Upper lobe of right lung (tissue), 1 donor: ENCODE measurements at regions not wholly inside any gene's neighbourhood (a gene's known extent, or its start where the extent isn't known, plus 50 kb on each side); places are given as distances from the start of the nearest gene placed in this dataset.

ENCODE experiments used
- ATAC-seq: fragments of 200-7000 bp; cut with Tn5 transposase; one replicate; pipeline ENCODE4 v1.9.1; 2020; ENCODE audit warnings: mild to moderate bottlenecking, moderate library complexity
- DNase-seq: peaks from one replicate; pipeline ENCODE4 v3.0.0-alpha.2; 2020
- H3K27ac ChIP-seq: fragments of 200-600 bp; one replicate; pipeline ENCODE4 v1.8.0; 2022
- H3K27me3 ChIP-seq: fragments of 200-600 bp; one replicate; pipeline ENCODE4 v1.8.0; 2022; ENCODE audit warnings: mild to moderate bottlenecking
- H3K36me3 ChIP-seq: fragments of 200-600 bp; one replicate; pipeline ENCODE4 v1.8.0; 2022
- H3K4me1 ChIP-seq: fragments of 200-600 bp; one replicate; pipeline ENCODE4 v1.8.0; 2022
- H3K4me3 ChIP-seq: fragments of 200-600 bp; one replicate; pipeline ENCODE4 v1.8.0; 2022; ENCODE audit warnings: mild to moderate bottlenecking
- H3K9me3 ChIP-seq: fragments of 200-600 bp; one replicate; pipeline ENCODE4 v1.8.0; 2022
- CTCF ChIP-seq: fragments of 200-600 bp; IDR thresholded peaks from one replicate; pipeline ENCODE4 v1.8.0; 2022; ENCODE audit warnings: antibody characterized with exemption
- intact Hi-C: fragments of 100-400 bp; cut with DNase I; formaldehyde crosslinking; loops from one replicate; pipeline ENCODE4 v1.11.0; 2022
- donor health status: DM: no; HTN: yes; CAD: no; lungs with severe emphysema.

DNA sequence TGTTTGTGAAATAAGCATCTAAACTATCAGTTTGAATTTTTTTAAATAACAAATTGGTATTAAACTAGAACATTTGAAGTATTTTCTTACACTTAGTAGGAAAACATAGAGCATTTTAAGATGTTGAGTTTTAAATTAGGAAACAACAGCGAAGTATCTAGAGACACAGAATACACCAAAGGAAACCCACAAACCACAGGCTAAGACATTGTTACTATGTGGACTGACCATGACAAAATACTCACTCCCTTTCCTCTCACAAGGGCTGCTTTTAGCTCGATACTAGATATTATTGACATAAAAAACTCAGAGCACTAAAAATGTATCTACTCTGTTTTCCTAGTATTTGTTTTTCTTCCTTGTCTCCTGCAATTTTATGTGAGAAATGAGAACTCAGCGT, 266.0 kb upstream of the CITED2 start:
- Histone ChIP-seq H3K9me3 (no peaks in the 10 kb centered on the region), H3K27me3 (no peaks in the 10 kb centered on the region), H3K27ac (no peak overlapping the region), H3K4me3 (no peak overlapping the region), H3K36me3 (no peaks in the 10 kb centered on the region), H3K4me1 (no peaks in the 10 kb centered on the region)
- ATAC-seq (peak; percentile 61), DNase-seq (no peak)
- TF ChIP-seq CTCF, result no peak
- intact Hi-C loops, result no loop called here

DNA sequence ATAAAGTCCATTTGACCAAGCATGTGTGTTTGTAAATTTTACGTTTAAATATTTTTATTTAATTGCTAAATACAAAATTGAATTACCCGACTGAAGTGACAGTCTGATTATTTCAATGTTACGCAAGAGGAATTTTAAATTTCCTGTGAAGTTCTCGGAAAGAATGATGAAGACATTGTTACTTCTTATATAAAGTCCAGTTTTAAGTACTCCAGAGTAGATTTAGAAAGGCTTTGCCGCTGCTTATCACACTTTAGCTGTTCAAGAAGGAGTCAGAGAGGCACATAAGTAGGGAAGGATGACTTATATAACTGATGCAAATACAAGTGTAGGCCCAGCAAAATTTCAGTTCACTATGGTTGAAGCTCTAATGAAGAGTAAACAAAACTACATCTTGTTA, 265.1 kb upstream of the CITED2 start:
- Histone ChIP-seq H3K27me3 (no peaks in the 10 kb centered on the region), H3K4me1 (no peaks in the 10 kb centered on the region), H3K27ac (no peak overlapping the region), H3K4me3 (no peak overlapping the region), H3K36me3 (no peaks in the 10 kb centered on the region), H3K9me3 (no peaks in the 10 kb centered on the region)
- DNase-seq (no peak), ATAC-seq (peak; percentile 72)
- no peak for TF ChIP-seq CTCF
- intact Hi-C loops, result no loop called here

GRCh38 chr6:139638179-139638941, 263.9 kb upstream of the CITED2 start:
- ATAC-seq (peak; percentile 20), DNase-seq (no peak)
- no peaks in the 10 kb centered on the region for H3K4me1 ChIP-seq
- H3K4me3 ChIP-seq, result no peak overlapping the region
- no peaks in the 10 kb centered on the region for H3K36me3 ChIP-seq
- intact Hi-C loops, result no loop called here
- no peak overlapping the region for H3K27ac ChIP-seq
- no peaks in the 10 kb centered on the region for H3K27me3 ChIP-seq
- H3K9me3 ChIP-seq, result no peaks in the 10 kb centered on the region
- no peak for TF ChIP-seq CTCF

DNA sequence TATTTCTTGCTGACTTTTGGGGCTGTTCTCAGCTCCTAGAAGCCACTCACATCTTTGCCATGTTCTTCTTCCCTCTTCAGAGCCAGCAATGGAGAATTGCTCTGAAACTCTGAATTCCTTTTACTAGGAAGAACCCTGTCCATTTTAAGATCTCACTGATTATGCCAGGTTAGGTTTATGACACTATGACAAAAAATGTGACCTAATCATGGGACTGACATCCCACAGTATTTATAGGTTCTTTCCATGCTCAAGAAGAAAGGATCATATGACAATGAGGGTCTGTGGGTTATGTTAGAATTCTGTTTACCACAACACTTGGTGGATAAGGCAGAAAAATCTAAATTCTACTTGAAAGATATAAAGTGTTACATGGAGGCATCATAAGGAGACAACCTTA, 263.3 kb upstream of the CITED2 start:
- no peak for ATAC-seq

DNA sequence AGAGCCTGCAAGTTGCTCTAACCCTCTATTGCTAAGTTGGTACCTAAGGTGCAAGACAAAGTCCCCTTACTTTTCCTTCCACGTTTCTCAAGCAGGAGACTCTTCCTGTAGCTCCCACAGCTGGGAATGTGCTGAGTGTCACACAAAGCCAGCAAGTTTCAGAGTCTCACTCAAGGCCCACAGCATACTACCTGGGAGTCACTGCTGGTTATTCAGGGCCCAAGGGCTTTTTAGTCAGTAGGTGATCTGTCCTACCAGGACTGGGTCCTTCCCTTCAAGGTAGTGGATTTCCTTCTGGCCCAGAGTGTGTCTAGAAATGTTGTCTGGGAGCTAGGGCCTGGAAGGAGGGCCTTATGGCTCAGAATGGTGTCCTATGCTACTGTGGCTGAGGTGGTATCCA, 261.9 kb upstream of the CITED2 start:
- Histone ChIP-seq H3K36me3 (no peaks in the 10 kb centered on the region), H3K4me1 (no peaks in the 10 kb centered on the region), H3K9me3 (no peaks in the 10 kb centered on the region), H3K27me3 (no peaks in the 10 kb centered on the region), H3K4me3 (no peak overlapping the region), H3K27ac (no peak overlapping the region)
- no peak for TF ChIP-seq CTCF
- ATAC-seq (no peak), DNase-seq (no peak)
- intact Hi-C loops, result no loop called here

More for the DNA sequence above, 263.3 kb upstream of the CITED2 start:
- intact Hi-C loops, result no loop called here
- Histone ChIP-seq H3K4me3 (no peak overlapping the region), H3K36me3 (no peaks in the 10 kb centered on the region), H3K4me1 (no peaks in the 10 kb centered on the region), H3K27me3 (no peaks in the 10 kb centered on the region), H3K27ac (no peak overlapping the region), H3K9me3 (no peaks in the 10 kb centered on the region)
- DNase-seq, result no peak
- TF ChIP-seq CTCF, result no peak
